Activated B cell treated with CpG ODN at 0.5 μM for 24 hours (primary cell): ENCODE measurements at regions not wholly inside any gene's neighbourhood (a gene's known extent, or its start where the extent isn't known, plus 50 kb on each side); places are given as distances from the start of the nearest gene placed in this dataset.

ENCODE experiments used
- ATAC-seq: fragments of 200-7000 bp; cut with Tn5 transposase; one replicate; pipeline ENCODE4 v1.10.0; 2021; ENCODE audit warnings: low read depth, mild to moderate bottlenecking, moderate library complexity
- CTCF ChIA-PET: fragments of 350-600 bp; sonication (Branson Sonifier 250); formaldehyde crosslinking; loops from one replicate; lab custom pipeline; 2021; ENCODE audit warnings: antibody characterized with exemption; lab: Charles Lee
- POLR2A ChIA-PET: fragments of 350-600 bp; sonication (Branson Sonifier 250); formaldehyde crosslinking; loops from one replicate; lab custom pipeline; 2021; ENCODE audit warnings: antibody characterized with exemption; lab: Charles Lee
- DNase-seq: peaks from one replicate; pipeline ENCODE4 v3.0.0; 2022
- H3K27ac Mint-ChIP-seq: one replicate; pipeline ENCODE4 v1.8.0; 2020; ENCODE audit warnings: mixed read lengths
- H3K27me3 Mint-ChIP-seq: one replicate; pipeline ENCODE4 v1.8.0; 2021; ENCODE audit warnings: mixed read lengths
- H3K36me3 Mint-ChIP-seq: one replicate; pipeline ENCODE4 v1.8.0; 2021; ENCODE audit warnings: low read depth, mixed read lengths
- H3K4me1 Mint-ChIP-seq: one replicate; pipeline ENCODE4 v1.8.0; 2021; ENCODE audit warnings: mixed read lengths
- H3K4me3 Mint-ChIP-seq: one replicate; pipeline ENCODE4 v1.8.0; 2020; ENCODE audit warnings: mild to moderate bottlenecking, mixed read lengths
- H3K9me3 Mint-ChIP-seq: one replicate; pipeline ENCODE4 v1.8.0; 2020; ENCODE audit warnings: mixed read lengths
- intact Hi-C: fragments of 100-400 bp; cut with micrococcal nuclease; formaldehyde crosslinking; loops from one replicate; pipeline ENCODE4 v1.15.1; 2024
- TF ChIP-seq, protein P1 (sequence below): fragments of 200-600 bp; IDR thresholded peaks from one replicate; pipeline ENCODE4 v1.8.0; 2022; ENCODE audit warnings: antibody characterized with exemption, mild to moderate bottlenecking

DNA sequence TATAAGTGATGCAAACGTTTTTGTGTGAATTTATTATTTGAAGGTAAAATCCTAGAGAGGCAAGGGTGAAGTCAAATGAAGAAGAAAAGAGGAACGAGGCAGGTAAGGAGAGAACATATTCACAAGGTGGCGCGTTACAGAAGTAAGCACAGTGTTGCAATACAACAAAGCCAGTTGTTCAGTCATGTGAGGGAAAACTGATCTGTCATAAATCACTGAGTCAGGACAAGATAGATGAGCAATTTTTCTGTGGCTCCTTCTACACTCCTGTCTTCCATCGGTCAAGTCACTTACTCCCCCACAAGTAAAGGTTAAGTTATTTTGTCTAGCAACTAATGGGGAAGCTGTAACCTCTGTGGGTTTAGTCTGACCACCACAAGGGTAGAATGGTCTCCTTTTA lies 203.0 kb upstream of the GK2 start:
- Mint-ChIP-seq H3K4me3 (no peak overlapping the region), H3K27ac (no peak overlapping the region), H3K36me3 (no peaks in the 10 kb centered on the region), H3K27me3 (peaks cover 4% of the 10 kb centered on the region), H3K4me1 (peaks cover 4% of the 10 kb centered on the region), H3K9me3 (peaks cover 5% of the 10 kb centered on the region)
- no peak for DNase-seq
- TF ChIP-seq, protein P1, sequence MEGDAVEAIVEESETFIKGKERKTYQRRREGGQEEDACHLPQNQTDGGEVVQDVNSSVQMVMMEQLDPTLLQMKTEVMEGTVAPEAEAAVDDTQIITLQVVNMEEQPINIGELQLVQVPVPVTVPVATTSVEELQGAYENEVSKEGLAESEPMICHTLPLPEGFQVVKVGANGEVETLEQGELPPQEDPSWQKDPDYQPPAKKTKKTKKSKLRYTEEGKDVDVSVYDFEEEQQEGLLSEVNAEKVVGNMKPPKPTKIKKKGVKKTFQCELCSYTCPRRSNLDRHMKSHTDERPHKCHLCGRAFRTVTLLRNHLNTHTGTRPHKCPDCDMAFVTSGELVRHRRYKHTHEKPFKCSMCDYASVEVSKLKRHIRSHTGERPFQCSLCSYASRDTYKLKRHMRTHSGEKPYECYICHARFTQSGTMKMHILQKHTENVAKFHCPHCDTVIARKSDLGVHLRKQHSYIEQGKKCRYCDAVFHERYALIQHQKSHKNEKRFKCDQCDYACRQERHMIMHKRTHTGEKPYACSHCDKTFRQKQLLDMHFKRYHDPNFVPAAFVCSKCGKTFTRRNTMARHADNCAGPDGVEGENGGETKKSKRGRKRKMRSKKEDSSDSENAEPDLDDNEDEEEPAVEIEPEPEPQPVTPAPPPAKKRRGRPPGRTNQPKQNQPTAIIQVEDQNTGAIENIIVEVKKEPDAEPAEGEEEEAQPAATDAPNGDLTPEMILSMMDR: no peak
- intact Hi-C loops: no loop called here
- CTCF ChIA-PET: no interaction called here
- POLR2A ChIA-PET: no interaction called here
- ATAC-seq: no peak

DNA sequence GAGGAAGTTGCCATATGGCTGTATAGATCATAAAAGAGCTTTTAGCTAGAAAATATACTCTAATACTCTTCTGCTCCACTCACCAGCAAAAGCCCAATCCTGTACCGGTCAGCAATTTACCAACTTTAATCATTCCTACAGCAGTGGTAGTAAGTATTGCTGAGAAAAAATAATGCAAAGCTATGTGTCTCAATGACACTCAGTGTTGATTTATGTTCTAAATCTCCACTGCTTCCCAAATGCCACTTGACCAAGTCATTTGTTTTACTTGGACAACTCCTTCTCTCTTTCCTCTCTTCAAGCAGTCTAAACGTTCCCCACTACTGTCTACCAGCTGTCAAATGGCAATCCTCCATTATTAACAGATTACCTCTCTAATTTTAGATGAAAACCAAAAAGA lies 201.8 kb upstream of the GK2 start:
- ATAC-seq: no peak
- Mint-ChIP-seq H3K4me1 (peaks cover 6% of the 10 kb centered on the region), H3K36me3 (no peaks in the 10 kb centered on the region), H3K9me3 (peaks cover 5% of the 10 kb centered on the region), H3K27me3 (peaks cover 2% of the 10 kb centered on the region), H3K27ac (no peak overlapping the region), H3K4me3 (no peak overlapping the region)
- ChIA-PET POLR2A (no interaction called here), CTCF (no interaction called here)
- no peak for DNase-seq
- intact Hi-C loops: loop anchor here (10.0 kb wide), 1 partner anchor 575 kb away; no protein-coding TSS in a partner anchor
- TF ChIP-seq, protein P1: no peak

GRCh38 chr4:79607979-79608378 lies 200.0 kb upstream of the GK2 start:
- no peaks in the 10 kb centered on the region for H3K36me3 Mint-ChIP-seq
- DNase-seq: no peak
- H3K27me3 Mint-ChIP-seq: no peaks in the 10 kb centered on the region
- H3K4me1 Mint-ChIP-seq: peaks cover 21% of the 10 kb centered on the region
- H3K4me3 Mint-ChIP-seq: no peak overlapping the region
- peaks cover 7% of the 10 kb centered on the region for H3K9me3 Mint-ChIP-seq
- intact Hi-C loops: loop anchor here (10.0 kb wide), 1 partner anchor 577 kb away; no protein-coding TSS in a partner anchor
- ChIA-PET CTCF (no interaction called here), POLR2A (no interaction called here)
- ATAC-seq: no peak
- no peak overlapping the region for H3K27ac Mint-ChIP-seq
- TF ChIP-seq, protein P1: no peak

DNA sequence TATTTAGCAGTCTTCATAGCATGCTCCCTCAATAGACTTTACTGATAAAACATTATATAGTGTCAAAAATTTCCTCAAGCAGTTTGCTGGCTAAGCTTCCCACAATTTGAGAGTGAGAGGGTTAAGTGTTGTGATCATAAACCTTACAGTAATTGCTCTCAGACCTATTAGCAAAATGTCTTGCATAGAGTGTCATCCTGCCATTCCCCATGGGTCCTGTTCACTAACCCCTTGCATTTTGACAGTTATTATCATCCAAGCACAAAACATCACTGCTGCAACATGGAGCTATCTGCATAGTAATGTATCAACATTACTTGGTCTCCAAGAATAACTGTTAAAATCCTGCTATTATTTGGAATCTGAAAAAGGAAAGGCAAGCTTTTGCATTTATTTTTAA lies 196.1 kb upstream of the GK2 start:
- POLR2A ChIA-PET: no interaction called here
- peak overlapping the region; percentile 85 for H3K27ac Mint-ChIP-seq
- ATAC-seq (peak; percentile 45), DNase-seq (no peak)
- CTCF ChIA-PET: no interaction called here
- H3K4me1 Mint-ChIP-seq: peaks cover 48% of the 10 kb centered on the region
- peaks cover 21% of the 10 kb centered on the region for H3K9me3 Mint-ChIP-seq
- intact Hi-C loops: loop anchor here (10.0 kb wide), 1 partner anchor 581 kb away; no protein-coding TSS in a partner anchor
- TF ChIP-seq, protein P1: no peak
- no peaks in the 10 kb centered on the region for H3K36me3 Mint-ChIP-seq
- peak overlapping the region; percentile 58 for H3K4me3 Mint-ChIP-seq
- no peaks in the 10 kb centered on the region for H3K27me3 Mint-ChIP-seq

DNA sequence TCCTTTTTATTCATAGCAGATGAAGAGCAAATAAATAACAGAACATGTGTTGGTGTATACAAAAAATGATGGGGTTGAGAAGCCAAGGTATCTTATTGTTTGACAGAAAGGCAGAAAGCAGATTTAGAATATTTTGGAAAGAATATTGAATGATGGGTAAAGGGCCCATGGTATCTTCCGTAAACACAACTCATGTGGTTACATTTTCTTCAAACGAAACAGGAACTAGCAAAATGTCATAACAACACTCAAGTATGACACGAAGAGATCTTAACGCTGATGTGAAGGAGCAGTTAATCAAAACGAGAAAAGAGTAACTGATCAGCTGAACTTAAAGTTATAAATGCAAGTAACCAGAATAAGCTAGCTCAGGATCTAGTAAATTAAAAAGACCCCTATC lies 195.7 kb upstream of the GK2 start:
- Mint-ChIP-seq H3K36me3 (no peaks in the 10 kb centered on the region), H3K4me3 (peak overlapping the region; percentile 58), H3K27ac (peak overlapping the region; percentile 85), H3K4me1 (peaks cover 52% of the 10 kb centered on the region), H3K9me3 (peaks cover 19% of the 10 kb centered on the region), H3K27me3 (no peaks in the 10 kb centered on the region)
- CTCF ChIA-PET: no interaction called here
- TF ChIP-seq, protein P1: no peak
- peak; percentile 82 for ATAC-seq
- DNase-seq: no peak
- POLR2A ChIA-PET: no interaction called here
- intact Hi-C loops: loop anchor here (10.0 kb wide), 1 partner anchor 581 kb away; no protein-coding TSS in a partner anchor
